Fibroblast of lung (primary cell): ENCODE measurements at regions not wholly inside any gene's neighbourhood (a gene's known extent, or its start where the extent isn't known, plus 50 kb on each side); places are given as distances from the start of the nearest gene placed in this dataset.

Source experiments
- CTCF ChIP-seq, 2 donors: IDR thresholded peaks in 1 of 2; conservative IDR thresholded peaks in 1 of 2; 1 replicate in 1 of 2; 2 replicates in 1 of 2; pipeline ENCODE4 v1.5.1; 2011 to 2012; ENCODE audit warnings: low read length in 2 of 2, control low read depth in 1 of 2, inconsistent platforms in 1 of 2, low read depth in 1 of 2, mild to moderate bottlenecking in 1 of 2
- EZH2 ChIP-seq: IDR thresholded peaks from 2 replicates; pipeline ENCODE4 v1.5.1; 2012; ENCODE audit warnings: low read length, control low read depth, mild to moderate bottlenecking; ENCODE audit errors: missing control alignments

GRCh38 chr17:5951912-5952311, 118.3 kb upstream of the WSCD1 start:
- TF ChIP-seq CTCF (conservative IDR thresholded peaks at IDR 0.05 in 1 of 2, IDR thresholded peaks at IDR 0.05 in 1 of 2; ENCODE audit: low read depth in 1 of 2, low read length in 2 of 2) (no peak), EZH2 (no peak)
